ENCODE measurements at regions not wholly inside any gene's neighbourhood (a gene's known extent, or its start where the extent isn't known, plus 50 kb on each side); places are given as distances from the start of the nearest gene placed in this dataset.

DNA sequence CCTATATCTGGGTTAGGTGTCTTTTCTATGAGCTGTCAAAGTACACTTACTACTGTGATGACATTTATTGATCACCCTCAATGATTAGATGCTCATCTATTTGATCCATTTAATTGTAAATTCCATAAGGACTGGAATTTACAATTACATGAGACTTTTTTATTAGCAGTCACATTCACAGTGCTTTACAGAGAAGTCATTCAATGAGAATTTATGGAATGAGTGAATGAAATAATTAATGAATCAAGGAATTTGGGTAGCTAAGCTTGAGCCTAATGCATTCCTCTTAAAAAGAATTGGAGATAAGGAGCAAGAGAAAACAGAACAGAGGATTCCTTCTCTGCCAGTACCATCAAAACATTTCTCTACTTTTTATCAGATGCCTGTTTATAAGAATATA, 1437.5 kb upstream of the CDH8 start:
- TF ChIP-seq, protein P1, sequence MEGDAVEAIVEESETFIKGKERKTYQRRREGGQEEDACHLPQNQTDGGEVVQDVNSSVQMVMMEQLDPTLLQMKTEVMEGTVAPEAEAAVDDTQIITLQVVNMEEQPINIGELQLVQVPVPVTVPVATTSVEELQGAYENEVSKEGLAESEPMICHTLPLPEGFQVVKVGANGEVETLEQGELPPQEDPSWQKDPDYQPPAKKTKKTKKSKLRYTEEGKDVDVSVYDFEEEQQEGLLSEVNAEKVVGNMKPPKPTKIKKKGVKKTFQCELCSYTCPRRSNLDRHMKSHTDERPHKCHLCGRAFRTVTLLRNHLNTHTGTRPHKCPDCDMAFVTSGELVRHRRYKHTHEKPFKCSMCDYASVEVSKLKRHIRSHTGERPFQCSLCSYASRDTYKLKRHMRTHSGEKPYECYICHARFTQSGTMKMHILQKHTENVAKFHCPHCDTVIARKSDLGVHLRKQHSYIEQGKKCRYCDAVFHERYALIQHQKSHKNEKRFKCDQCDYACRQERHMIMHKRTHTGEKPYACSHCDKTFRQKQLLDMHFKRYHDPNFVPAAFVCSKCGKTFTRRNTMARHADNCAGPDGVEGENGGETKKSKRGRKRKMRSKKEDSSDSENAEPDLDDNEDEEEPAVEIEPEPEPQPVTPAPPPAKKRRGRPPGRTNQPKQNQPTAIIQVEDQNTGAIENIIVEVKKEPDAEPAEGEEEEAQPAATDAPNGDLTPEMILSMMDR (IDR thresholded peaks at IDR 0.05; ENCODE audit: low read depth, low read length, missing control alignments) = no peak
- no peak overlapping the region for H3K4me3 ChIP-seq (ENCODE audit: low read depth, low read length)
- DNase-seq (ENCODE audit: low read depth) = no peak

DNA sequence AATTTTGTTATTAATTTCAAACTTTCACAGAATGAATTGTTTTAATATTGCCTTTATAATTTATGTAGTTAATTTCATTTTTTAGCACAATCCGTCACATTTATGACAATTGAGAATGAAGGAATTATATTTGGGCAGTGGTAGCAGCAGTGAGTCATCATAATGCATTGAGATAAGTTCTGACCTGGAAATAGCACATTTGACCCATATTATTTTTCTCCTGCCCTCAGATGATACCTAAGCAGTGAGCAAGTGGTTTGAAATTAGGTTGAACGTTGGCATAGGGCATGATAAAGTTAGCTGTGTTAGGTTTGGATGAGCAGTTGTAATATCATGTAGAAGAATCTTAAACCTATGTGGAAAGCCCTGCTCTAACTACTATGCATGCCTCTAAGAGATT, 1431.3 kb upstream of the CDH8 start:
- DNase-seq (ENCODE audit: low read depth) = no peak

DNA sequence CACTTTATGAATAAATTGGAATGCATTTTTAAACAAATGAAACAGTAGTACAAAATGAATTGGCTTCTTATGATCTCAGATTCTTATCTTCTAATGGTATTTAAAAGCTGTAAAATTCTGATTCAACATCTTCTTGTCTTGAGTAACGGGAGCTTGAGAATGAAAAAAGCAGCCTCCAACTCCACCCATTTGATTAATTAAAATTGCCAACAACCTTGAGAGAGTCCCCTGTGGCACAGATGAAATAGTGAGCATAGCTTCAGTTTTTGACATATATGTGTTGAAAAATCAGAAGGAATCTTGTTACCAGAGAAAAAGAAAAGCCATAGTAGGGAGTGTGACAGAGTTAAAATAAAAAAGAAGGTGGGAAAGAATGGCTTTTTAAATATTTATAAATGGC, 1426.1 kb upstream of the CDH8 start:
- TF ChIP-seq, protein P1 (IDR thresholded peaks at IDR 0.05; ENCODE audit: low read depth, low read length, missing control alignments) = no peak
- no peak for DNase-seq (ENCODE audit: low read depth)
- H3K4me3 ChIP-seq (ENCODE audit: low read depth, low read length) = no peak overlapping the region

More for the DNA sequence above, 1431.3 kb upstream of the CDH8 start:
- TF ChIP-seq, protein P1 (IDR thresholded peaks at IDR 0.05; ENCODE audit: low read depth, low read length, missing control alignments) = no peak
- no peak overlapping the region for H3K4me3 ChIP-seq (ENCODE audit: low read depth, low read length)

DNA sequence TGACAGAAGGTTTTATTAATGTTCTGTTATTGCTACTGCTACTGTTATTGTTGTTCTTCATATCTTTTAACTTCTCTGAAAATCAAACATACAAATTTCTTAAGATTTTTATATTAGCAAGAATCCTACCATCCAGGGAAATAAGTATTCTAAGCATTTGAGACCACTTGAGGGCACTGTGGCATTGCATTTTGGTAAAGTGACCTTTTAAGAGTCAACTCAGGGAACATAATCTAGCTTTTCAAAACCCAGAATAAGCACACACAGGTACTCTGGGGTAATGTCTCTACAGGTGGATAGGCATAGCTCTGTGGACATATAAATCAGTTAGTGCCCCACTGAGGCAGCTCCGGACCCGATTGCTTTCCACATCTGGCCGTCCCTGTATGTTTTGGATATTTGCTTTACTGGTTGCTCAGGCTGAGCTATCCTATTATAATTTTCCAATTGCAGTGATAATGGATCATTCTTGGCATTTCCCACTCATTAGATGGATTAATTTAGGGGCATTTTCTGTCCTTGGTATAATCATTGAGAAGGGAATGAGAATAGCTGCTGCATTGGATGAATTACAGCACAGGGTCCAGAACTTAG, 1425.1 kb upstream of the CDH8 start:
- no peak for DNase-seq (ENCODE audit: low read depth)
- no peak overlapping the region for H3K4me3 ChIP-seq (ENCODE audit: low read depth, low read length)
- TF ChIP-seq, protein P1 (IDR thresholded peaks at IDR 0.05; ENCODE audit: low read depth, low read length, missing control alignments) = no peak

DNA sequence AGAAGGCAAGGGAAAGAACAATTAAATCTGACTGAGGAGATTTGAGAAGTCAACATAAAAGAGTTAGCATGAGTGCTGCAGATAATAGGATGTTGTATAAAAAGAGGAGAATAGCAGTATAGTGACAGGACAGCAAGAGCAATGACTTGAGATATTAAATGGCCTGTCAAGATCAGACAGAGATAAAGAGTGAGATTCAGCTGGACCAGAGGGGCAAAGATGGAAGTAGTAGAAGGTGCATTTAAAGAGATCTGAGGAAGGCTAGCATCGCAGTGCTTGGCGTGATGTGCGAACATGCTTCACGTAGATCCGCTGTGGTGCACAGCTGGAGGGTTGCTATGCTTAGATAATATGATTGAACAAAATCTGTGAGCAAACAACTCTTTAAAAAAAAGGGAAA, 1422.6 kb upstream of the CDH8 start:
- TF ChIP-seq, protein P1 (IDR thresholded peaks at IDR 0.05; ENCODE audit: low read depth, low read length, missing control alignments) = no peak

DNA sequence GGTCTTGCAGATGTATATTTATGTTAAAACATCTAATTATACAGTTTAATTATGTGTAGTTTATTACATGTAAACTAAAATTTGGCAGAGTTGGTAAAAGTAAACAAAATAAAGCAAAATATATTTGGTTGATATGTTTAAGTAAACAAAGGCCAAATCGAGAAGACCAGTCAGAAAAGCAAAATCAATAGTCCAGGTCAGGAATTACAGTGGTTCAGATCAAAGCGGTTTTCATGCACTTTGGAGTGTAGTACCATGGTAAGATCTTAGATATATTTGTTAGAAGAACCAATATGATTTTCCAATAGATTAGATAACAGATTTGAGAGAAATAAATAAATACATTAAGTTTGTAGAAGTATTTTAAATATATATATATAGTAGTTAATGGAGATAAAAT, 1421.6 kb upstream of the CDH8 start:
- no peak overlapping the region for H3K4me3 ChIP-seq (ENCODE audit: low read depth, low read length)
- TF ChIP-seq, protein P1 (IDR thresholded peaks at IDR 0.05; ENCODE audit: low read depth, low read length, missing control alignments) = no peak
- no peak for DNase-seq (ENCODE audit: low read depth)

More for the DNA sequence above, 1422.6 kb upstream of the CDH8 start:
- H3K4me3 ChIP-seq (ENCODE audit: low read depth, low read length) = no peak overlapping the region
- no peak for DNase-seq (ENCODE audit: low read depth)

DNA sequence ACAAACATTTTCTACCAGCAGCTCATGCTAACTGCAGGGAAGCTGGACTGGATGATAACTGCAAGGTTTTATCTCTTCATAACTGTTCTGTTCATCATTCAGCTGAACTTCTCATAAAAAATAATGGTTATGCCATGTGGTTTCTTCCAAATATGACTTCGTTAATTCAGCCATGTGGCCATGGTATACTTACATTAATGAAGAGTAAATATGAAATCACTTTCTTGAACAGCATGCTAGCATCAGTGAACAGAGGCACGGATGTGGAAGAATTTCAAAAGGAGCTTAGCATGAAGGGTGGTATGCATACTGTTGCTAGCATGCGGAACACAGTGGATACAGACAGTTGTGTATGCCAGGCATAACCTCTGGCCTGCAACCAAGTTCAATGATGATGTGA, 1417.0 kb upstream of the CDH8 start:
- no peak overlapping the region for H3K4me3 ChIP-seq (ENCODE audit: low read depth, low read length)
- DNase-seq (ENCODE audit: low read depth) = no peak
- TF ChIP-seq, protein P1 (IDR thresholded peaks at IDR 0.05; ENCODE audit: low read depth, low read length, missing control alignments) = no peak

Measured in GM12864 (cell line).